Activated T-cell treated with anti-CD3 and anti-CD28 coated beads, Interleukin-2, amount 50 U/mL, for 24 hours (primary cell): ENCODE measurements at regions not wholly inside any gene's neighbourhood (a gene's known extent, or its start where the extent isn't known, plus 50 kb on each side); places are given as distances from the start of the nearest gene placed in this dataset.

Experiments
- DNase-seq: peaks from one replicate; pipeline ENCODE4 v3.0.0-alpha.2; 2020
- H3K27ac Mint-ChIP-seq: 2 replicates; pipeline ENCODE4 v1.8.0; 2020; ENCODE audit warnings: mild to moderate bottlenecking, mixed read lengths
- H3K27me3 Mint-ChIP-seq: 2 replicates; pipeline ENCODE4 v1.8.0; 2020; ENCODE audit warnings: mixed read lengths
- H3K36me3 Mint-ChIP-seq: 2 replicates; pipeline ENCODE4 v1.8.0; 2020; ENCODE audit warnings: low read depth, mixed read lengths
- H3K4me1 Mint-ChIP-seq: 2 replicates; pipeline ENCODE4 v1.8.0; 2020; ENCODE audit warnings: low read depth, mixed read lengths
- H3K4me3 Mint-ChIP-seq: 2 replicates; pipeline ENCODE4 v1.8.0; 2020; ENCODE audit warnings: mild to moderate bottlenecking, moderate library complexity, mixed read lengths
- H3K9me3 Mint-ChIP-seq: 2 replicates; pipeline ENCODE4 v1.8.0; 2020; ENCODE audit warnings: mixed read lengths

- H3K9me3 Mint-ChIP-seq, result peaks cover 24% of the 10 kb centered on the region
- no peaks in the 10 kb centered on the region for H3K27me3 Mint-ChIP-seq
- peaks cover 48% of the 10 kb centered on the region for H3K36me3 Mint-ChIP-seq
- DNase-seq, result no peak
- peaks cover 35% of the 10 kb centered on the region for H3K4me1 Mint-ChIP-seq
- H3K4me3 Mint-ChIP-seq, result no peak overlapping the region
- peak overlapping the region; percentile 4 for H3K27ac Mint-ChIP-seq
Observed at GRCh38 chr2:144310889-144311608, 208.9 kb downstream of the ZEB2 start.

DNA sequence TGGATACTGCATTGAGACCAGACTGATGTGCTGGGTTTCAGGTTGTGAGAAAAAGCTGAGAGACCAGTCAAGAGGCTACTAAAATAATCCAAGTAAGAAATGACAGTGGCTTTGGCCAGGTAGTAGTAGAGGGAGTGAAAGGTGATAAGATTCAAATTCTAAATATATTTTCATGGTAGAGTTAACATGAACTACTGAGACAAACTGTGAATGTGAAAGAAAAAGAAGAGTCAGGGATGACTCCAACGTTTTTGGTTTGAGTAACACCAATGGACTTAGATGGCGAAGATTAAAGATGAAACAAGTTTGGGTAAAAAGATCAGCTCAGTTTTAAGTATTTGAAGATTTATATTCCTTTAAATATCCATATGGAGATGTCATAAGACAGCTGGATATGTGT, 209.4 kb downstream of the ZEB2 start:
- Mint-ChIP-seq H3K36me3 (peaks cover 47% of the 10 kb centered on the region), H3K27me3 (no peaks in the 10 kb centered on the region), H3K27ac (no peak overlapping the region), H3K4me3 (no peak overlapping the region), H3K4me1 (peaks cover 37% of the 10 kb centered on the region), H3K9me3 (peaks cover 26% of the 10 kb centered on the region)
- no peak for DNase-seq

DNA sequence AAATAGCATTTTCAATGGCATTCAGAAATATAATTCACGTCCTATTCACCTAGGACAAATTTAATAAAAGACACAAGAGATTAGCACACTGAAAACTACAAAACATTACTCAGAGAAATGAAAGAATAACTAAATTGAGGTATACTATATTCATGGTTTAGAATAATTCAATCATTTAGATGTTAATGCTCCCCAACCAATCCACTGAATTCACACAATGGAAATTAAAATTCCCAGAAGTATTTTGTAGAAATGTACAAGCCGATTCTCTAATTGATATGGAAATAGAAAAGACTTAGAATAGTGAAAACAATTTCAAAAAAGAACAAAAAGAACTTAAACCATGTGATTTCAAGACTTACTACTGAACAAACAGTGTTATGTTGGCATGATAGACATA, 212.2 kb downstream of the ZEB2 start:
- DNase-seq, result no peak
- Mint-ChIP-seq H3K9me3 (peaks cover 16% of the 10 kb centered on the region), H3K27me3 (no peaks in the 10 kb centered on the region), H3K4me1 (peaks cover 44% of the 10 kb centered on the region), H3K4me3 (no peak overlapping the region), H3K27ac (no peak overlapping the region), H3K36me3 (peaks cover 34% of the 10 kb centered on the region)

GRCh38 chr2:144304202-144304601, 215.7 kb downstream of the ZEB2 start:
- no peak for DNase-seq
- H3K27me3 Mint-ChIP-seq, result no peaks in the 10 kb centered on the region
- peaks cover 2% of the 10 kb centered on the region for H3K9me3 Mint-ChIP-seq
- peaks cover 23% of the 10 kb centered on the region for H3K4me1 Mint-ChIP-seq
- H3K4me3 Mint-ChIP-seq, result no peak overlapping the region
- peaks cover 17% of the 10 kb centered on the region for H3K36me3 Mint-ChIP-seq
- peak overlapping the region; percentile 11 for H3K27ac Mint-ChIP-seq

GRCh38 chr2:144300632-144301031, 219.3 kb downstream of the ZEB2 start:
- no peaks in the 10 kb centered on the region for H3K9me3 Mint-ChIP-seq
- no peak for DNase-seq
- H3K27me3 Mint-ChIP-seq, result no peaks in the 10 kb centered on the region
- no peak overlapping the region for H3K27ac Mint-ChIP-seq
- no peak overlapping the region for H3K4me3 Mint-ChIP-seq
- H3K36me3 Mint-ChIP-seq, result peaks cover 12% of the 10 kb centered on the region
- peaks cover 12% of the 10 kb centered on the region for H3K4me1 Mint-ChIP-seq

GRCh38 chr2:144290276-144290675, 229.6 kb downstream of the ZEB2 start:
- H3K9me3 Mint-ChIP-seq, result peaks cover 2% of the 10 kb centered on the region
- peaks cover 4% of the 10 kb centered on the region for H3K36me3 Mint-ChIP-seq
- no peak overlapping the region for H3K4me3 Mint-ChIP-seq
- no peak for DNase-seq
- H3K27me3 Mint-ChIP-seq, result no peaks in the 10 kb centered on the region
- no peak overlapping the region for H3K27ac Mint-ChIP-seq
- peaks cover 6% of the 10 kb centered on the region for H3K4me1 Mint-ChIP-seq

- DNase-seq, result no peak
- peaks cover 6% of the 10 kb centered on the region for H3K4me1 Mint-ChIP-seq
- no peak overlapping the region for H3K4me3 Mint-ChIP-seq
- H3K9me3 Mint-ChIP-seq, result peaks cover 2% of the 10 kb centered on the region
- H3K27ac Mint-ChIP-seq, result no peak overlapping the region
- H3K36me3 Mint-ChIP-seq, result peaks cover 2% of the 10 kb centered on the region
- H3K27me3 Mint-ChIP-seq, result no peaks in the 10 kb centered on the region
Observed at GRCh38 chr2:144288438-144288837, 231.5 kb downstream of the ZEB2 start.

GRCh38 chr2:144285324-144285723, 234.6 kb downstream of the ZEB2 start:
- DNase-seq, result no peak
- Mint-ChIP-seq H3K4me3 (no peak overlapping the region), H3K27ac (no peak overlapping the region), H3K27me3 (no peaks in the 10 kb centered on the region), H3K4me1 (peaks cover 11% of the 10 kb centered on the region), H3K9me3 (peaks cover 2% of the 10 kb centered on the region), H3K36me3 (peaks cover 2% of the 10 kb centered on the region)

DNA sequence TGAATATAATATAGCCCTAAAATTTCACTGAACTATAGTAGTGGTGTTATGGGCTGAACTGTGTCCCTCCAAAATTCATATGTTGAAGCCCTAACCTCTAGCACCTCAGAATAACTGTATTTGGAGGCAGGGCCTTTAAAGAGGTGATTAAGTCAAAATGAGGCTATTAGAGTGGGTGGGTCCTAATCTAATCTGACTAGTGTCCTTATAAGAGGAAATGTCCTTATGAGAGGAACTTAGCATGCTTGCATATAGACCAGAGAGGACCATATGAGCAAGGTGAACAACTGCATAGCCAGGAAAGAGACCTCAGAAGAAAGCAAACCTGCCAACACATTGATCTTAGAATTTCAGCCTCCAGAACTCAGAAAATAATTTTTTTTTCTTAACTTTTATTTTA, 238.4 kb downstream of the ZEB2 start:
- no peaks in the 10 kb centered on the region for H3K36me3 Mint-ChIP-seq
- no peak overlapping the region for H3K27ac Mint-ChIP-seq
- H3K4me1 Mint-ChIP-seq, result peaks cover 35% of the 10 kb centered on the region
- DNase-seq, result no peak
- H3K4me3 Mint-ChIP-seq, result no peak overlapping the region
- H3K9me3 Mint-ChIP-seq, result no peaks in the 10 kb centered on the region
- no peaks in the 10 kb centered on the region for H3K27me3 Mint-ChIP-seq

DNA sequence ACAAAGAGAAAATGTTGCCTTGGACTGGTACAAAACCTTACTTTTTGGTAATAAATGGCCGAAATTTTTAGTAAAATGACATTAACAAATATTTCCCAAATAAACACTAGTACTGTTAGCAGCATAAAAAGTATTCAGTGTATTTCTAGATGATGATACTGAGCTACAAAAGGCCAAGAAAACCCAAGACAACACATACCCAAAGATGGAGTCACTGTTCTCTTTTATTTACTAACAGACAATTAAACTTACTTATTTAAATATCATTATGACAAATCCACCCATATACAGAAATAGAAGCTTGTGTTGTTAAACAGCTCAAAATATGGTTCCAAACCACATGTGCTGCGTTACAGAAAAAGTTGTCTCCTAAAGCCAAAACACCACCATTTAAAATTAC, 239.9 kb downstream of the ZEB2 start:
- no peaks in the 10 kb centered on the region for H3K27me3 Mint-ChIP-seq
- peaks cover 30% of the 10 kb centered on the region for H3K4me1 Mint-ChIP-seq
- H3K27ac Mint-ChIP-seq, result no peak overlapping the region

GRCh38 chr2:144279165-144279564, 240.8 kb downstream of the ZEB2 start:
- H3K4me3 Mint-ChIP-seq, result no peak overlapping the region
- no peaks in the 10 kb centered on the region for H3K27me3 Mint-ChIP-seq
- no peak overlapping the region for H3K27ac Mint-ChIP-seq
- peaks cover 30% of the 10 kb centered on the region for H3K4me1 Mint-ChIP-seq
- H3K36me3 Mint-ChIP-seq, result no peaks in the 10 kb centered on the region
- DNase-seq, result no peak
- H3K9me3 Mint-ChIP-seq, result no peaks in the 10 kb centered on the region

More for the DNA sequence above, 239.9 kb downstream of the ZEB2 start:
- H3K9me3 Mint-ChIP-seq, result no peaks in the 10 kb centered on the region
- no peak for DNase-seq
- H3K36me3 Mint-ChIP-seq, result no peaks in the 10 kb centered on the region
- no peak overlapping the region for H3K4me3 Mint-ChIP-seq

- H3K4me1 Mint-ChIP-seq, result peaks cover 30% of the 10 kb centered on the region
- no peaks in the 10 kb centered on the region for H3K9me3 Mint-ChIP-seq
- no peaks in the 10 kb centered on the region for H3K27me3 Mint-ChIP-seq
- no peaks in the 10 kb centered on the region for H3K36me3 Mint-ChIP-seq
- no peak for DNase-seq
- H3K27ac Mint-ChIP-seq, result no peak overlapping the region
- no peak overlapping the region for H3K4me3 Mint-ChIP-seq
Observed at GRCh38 chr2:144277622-144278354, 242.1 kb downstream of the ZEB2 start.

DNA sequence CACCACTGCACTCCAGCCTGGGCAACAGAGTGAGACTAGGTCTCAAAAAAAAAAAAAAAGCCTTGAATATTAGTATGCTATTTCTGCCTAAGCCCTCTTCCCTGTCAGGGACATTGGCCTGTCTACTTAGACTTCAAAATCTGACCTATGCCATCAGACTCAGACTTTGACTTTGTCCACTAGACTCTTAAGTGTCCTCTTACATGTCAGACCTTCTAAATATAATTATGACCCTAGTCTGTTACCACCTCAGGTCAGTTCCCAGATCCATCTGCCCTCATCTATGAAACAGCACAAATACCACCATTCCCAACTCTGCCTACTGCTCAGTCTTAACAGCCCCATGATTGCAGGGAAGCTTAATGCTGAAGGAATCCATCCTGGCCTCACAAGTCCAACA, 244.6 kb downstream of the ZEB2 start:
- Mint-ChIP-seq H3K27ac (no peak overlapping the region), H3K27me3 (no peaks in the 10 kb centered on the region), H3K4me1 (peaks cover 32% of the 10 kb centered on the region), H3K9me3 (no peaks in the 10 kb centered on the region), H3K36me3 (no peaks in the 10 kb centered on the region), H3K4me3 (no peak overlapping the region)
- DNase-seq, result no peak

DNA sequence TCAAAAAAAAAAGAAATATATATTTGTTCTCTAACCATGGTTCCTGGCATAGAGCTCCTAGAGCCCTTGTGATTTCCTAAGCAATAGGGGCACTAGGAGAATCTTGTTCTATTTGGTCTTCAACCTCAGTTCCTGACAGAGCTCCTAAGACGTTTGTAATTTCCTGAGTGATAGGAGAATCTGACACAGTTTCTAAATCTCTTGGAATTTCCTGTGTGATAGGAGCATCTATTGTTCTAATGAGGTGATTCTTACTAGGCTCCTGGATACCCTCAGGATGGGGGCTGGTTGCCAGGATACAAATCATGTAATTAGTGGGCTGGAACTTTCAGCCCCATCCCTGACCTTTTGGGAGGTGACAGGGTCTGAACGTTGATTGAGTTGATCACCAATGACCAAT, 245.8 kb downstream of the ZEB2 start:
- Mint-ChIP-seq H3K4me1 (peaks cover 21% of the 10 kb centered on the region), H3K9me3 (no peaks in the 10 kb centered on the region), H3K27ac (no peak overlapping the region), H3K36me3 (no peaks in the 10 kb centered on the region), H3K27me3 (no peaks in the 10 kb centered on the region), H3K4me3 (no peak overlapping the region)
- no peak for DNase-seq

GRCh38 chr2:144270951-144271350, 249.0 kb downstream of the ZEB2 start:
- Mint-ChIP-seq H3K36me3 (no peaks in the 10 kb centered on the region), H3K4me3 (no peak overlapping the region), H3K27ac (no peak overlapping the region), H3K27me3 (no peaks in the 10 kb centered on the region), H3K9me3 (no peaks in the 10 kb centered on the region), H3K4me1 (peaks cover 31% of the 10 kb centered on the region)
- DNase-seq, result no peak
